Mesendoderm (in vitro differentiated cells): ENCODE measurements at regions not wholly inside any gene's neighbourhood (a gene's known extent, or its start where the extent isn't known, plus 50 kb on each side); places are given as distances from the start of the nearest gene placed in this dataset.

Source experiments
- DNase-seq: peaks from one replicate; pipeline ENCODE4 v3.0.0; 2013
- H2AK5ac ChIP-seq: 2 replicates; pipeline ENCODE4 v1.6.1; 2013; ENCODE audit warnings: low read length, inconsistent platforms
- H2BK120ac ChIP-seq: 2 replicates; pipeline ENCODE4 v1.6.1; 2013; ENCODE audit warnings: low read depth, mild to moderate bottlenecking, low read length, moderate library complexity, mixed read lengths
- H2BK15ac ChIP-seq: replicated peaks from 2 replicates; pipeline ENCODE4 v1.6.1; 2013; ENCODE audit warnings: low read depth, mild to moderate bottlenecking, moderate library complexity
- H2BK5ac ChIP-seq: 2 replicates; pipeline ENCODE4 v1.6.1; 2013; ENCODE audit warnings: low read length, inconsistent platforms
- H3K18ac ChIP-seq: 2 replicates; pipeline ENCODE4 v1.6.1; 2013; ENCODE audit warnings: mild to moderate bottlenecking, low read length, mixed read lengths
- H3K23ac ChIP-seq: one replicate; pipeline ENCODE4 v1.6.1; 2013; ENCODE audit warnings: low read length
- H3K27ac ChIP-seq: 2 replicates; pipeline ENCODE4 v1.5.1; 2013; ENCODE audit warnings: low read depth, mild to moderate bottlenecking, inconsistent platforms, low read length, moderate library complexity
- H3K27me3 ChIP-seq: 2 replicates; pipeline ENCODE4 v1.6.1; 2013; ENCODE audit warnings: low read length, control low read depth, mild to moderate bottlenecking, inconsistent platforms; ENCODE audit not compliant: insufficient read depth, poor library complexity
- H3K36me3 ChIP-seq: 2 replicates; pipeline ENCODE4 v1.6.1; 2013; ENCODE audit warnings: low read length, inconsistent platforms; ENCODE audit not compliant: control insufficient read depth, insufficient read depth
- H3K4ac ChIP-seq: one replicate; pipeline ENCODE4 v1.6.1; 2013; ENCODE audit warnings: low read depth, mild to moderate bottlenecking, low read length, moderate library complexity
- H3K4me1 ChIP-seq: 2 replicates; pipeline ENCODE4 v1.6.1; 2013; ENCODE audit warnings: low read depth, low read length, inconsistent platforms; ENCODE audit not compliant: control insufficient read depth
- H3K4me2 ChIP-seq: 2 replicates; pipeline ENCODE4 v1.6.1; 2013; ENCODE audit warnings: low read length
- H3K4me3 ChIP-seq: 2 replicates; pipeline ENCODE4 v1.5.1; 2013; ENCODE audit warnings: mild to moderate bottlenecking, low read length
- H3K56ac ChIP-seq: one replicate; pipeline ENCODE4 v1.6.1; 2013; ENCODE audit warnings: low read length
- H3K79me1 ChIP-seq: 2 replicates; pipeline ENCODE4 v1.6.1; 2013; ENCODE audit warnings: low read length, inconsistent platforms
- H3K79me2 ChIP-seq: 2 replicates; pipeline ENCODE4 v1.6.1; 2013; ENCODE audit warnings: mild to moderate bottlenecking, low read length; ENCODE audit not compliant: control insufficient read depth, insufficient read depth
- H3K9ac ChIP-seq: 2 replicates; pipeline ENCODE4 v1.6.1; 2013; ENCODE audit warnings: low read length, inconsistent platforms
- H4K5ac ChIP-seq: one replicate; pipeline ENCODE4 v1.6.1; 2013; ENCODE audit warnings: low read length
- H4K8ac ChIP-seq: one replicate; pipeline ENCODE4 v1.6.1; 2013; ENCODE audit warnings: low read depth, mild to moderate bottlenecking, control low read depth, low read length, moderate library complexity
- WGBS: extraction: QIAGEN DNeasy Blood & Tissue Kit; methylation state at CpG from one replicate; pipeline ENCODE4 v1.1.7; 2013; ENCODE audit warnings: low lambda C conversion rate, missing lambda C conversion rate; ENCODE audit not compliant: insufficient coverage; ENCODE audit errors: extremely low coverage; 5-methylcytosine and 5-hydroxymethylcytosine counted together

DNA sequence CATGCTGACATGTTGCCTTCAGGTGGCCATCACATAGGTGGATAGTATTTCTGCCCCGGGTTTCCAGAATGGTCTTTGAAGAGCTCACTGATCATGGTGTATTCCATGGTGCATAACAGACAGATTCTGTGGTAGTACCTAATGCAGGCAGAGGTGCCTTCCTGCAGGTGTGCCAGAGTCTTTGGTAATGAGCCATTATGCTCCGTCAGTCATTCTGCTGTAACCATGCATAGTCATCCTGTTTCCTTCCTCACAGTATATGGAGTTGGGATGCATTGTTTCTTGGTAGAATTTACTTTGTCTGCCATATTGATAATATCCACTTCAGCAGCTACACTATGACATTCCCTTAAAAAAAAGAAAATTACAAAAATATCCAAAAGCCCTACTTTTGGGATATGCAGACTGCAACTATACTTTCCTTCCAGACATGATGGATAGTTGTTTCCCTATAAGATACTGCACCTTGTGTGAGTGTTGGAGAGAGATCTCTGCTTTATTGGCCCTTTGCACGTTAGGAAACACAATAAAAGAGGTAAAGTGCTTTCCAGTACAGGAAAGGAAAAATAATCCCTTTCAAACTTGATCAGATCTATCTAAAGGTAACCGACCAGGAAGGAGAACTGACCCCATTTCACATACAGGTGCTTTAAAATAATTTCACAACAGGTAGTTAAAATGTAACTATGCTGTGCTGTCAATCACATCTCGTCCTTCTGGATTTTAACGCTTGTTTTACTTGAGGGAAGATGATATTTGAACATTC is 537.5 kb upstream of the WWC1 start:
- Histone ChIP-seq H3K4me3 (no peak overlapping the region), H3K9ac (no peak overlapping the region), H3K4me2 (no peak overlapping the region), H3K27me3 (no peaks in the 10 kb centered on the region), H3K36me3 (no peaks in the 10 kb centered on the region), H2BK15ac (no peak overlapping the region), H3K4ac (no peak overlapping the region), H2BK5ac (no peak overlapping the region), H2BK120ac (no peak overlapping the region), H3K27ac (no peak overlapping the region), H3K18ac (no peak overlapping the region), H2AK5ac (no peak overlapping the region), H4K8ac (no peak overlapping the region), H4K5ac (no peak overlapping the region), H3K23ac (no peak overlapping the region), H3K4me1 (no peaks in the 10 kb centered on the region), H3K79me2 (no peaks in the 10 kb centered on the region), H3K56ac (no peak overlapping the region), H3K79me1 (no peaks in the 10 kb centered on the region)
- DNase-seq: no peak
- WGBS: no CpG with 5 or more reads among the region's 6 CpGs

- WGBS: no CpG with 5 or more reads among the region's 5 CpGs
- Histone ChIP-seq H3K23ac (no peak overlapping the region), H3K4ac (no peak overlapping the region), H3K4me2 (no peak overlapping the region), H2BK15ac (no peak overlapping the region), H3K18ac (no peak overlapping the region), H3K79me2 (no peaks in the 10 kb centered on the region), H3K56ac (no peak overlapping the region), H3K79me1 (no peaks in the 10 kb centered on the region), H2BK5ac (no peak overlapping the region), H3K9ac (no peak overlapping the region), H3K27me3 (no peaks in the 10 kb centered on the region), H2BK120ac (no peak overlapping the region), H3K4me1 (no peaks in the 10 kb centered on the region), H4K5ac (no peak overlapping the region), H4K8ac (no peak overlapping the region), H3K4me3 (no peak overlapping the region), H3K36me3 (no peaks in the 10 kb centered on the region), H3K27ac (no peak overlapping the region), H2AK5ac (no peak overlapping the region)
- peak; percentile 19 for DNase-seq
Measured at GRCh38 chr5:167754501-167755021, 536.9 kb upstream of the WWC1 start.

- no peaks in the 10 kb centered on the region for H3K27me3 ChIP-seq
- H3K4ac ChIP-seq: no peak overlapping the region
- H2BK5ac ChIP-seq: no peak overlapping the region
- no peak overlapping the region for H3K4me2 ChIP-seq
- no peak overlapping the region for H2BK120ac ChIP-seq
- H3K79me1 ChIP-seq: no peaks in the 10 kb centered on the region
- H3K9ac ChIP-seq: no peak overlapping the region
- H3K79me2 ChIP-seq: no peaks in the 10 kb centered on the region
- no peak overlapping the region for H3K27ac ChIP-seq
- H2AK5ac ChIP-seq: no peak overlapping the region
- H3K23ac ChIP-seq: no peak overlapping the region
- no peaks in the 10 kb centered on the region for H3K36me3 ChIP-seq
- no peaks in the 10 kb centered on the region for H3K4me1 ChIP-seq
- H2BK15ac ChIP-seq: no peak overlapping the region
- H3K18ac ChIP-seq: no peak overlapping the region
- no peak for DNase-seq
- no CpG with 5 or more reads among the region's 2 CpGs for WGBS
- H4K8ac ChIP-seq: no peak overlapping the region
- no peak overlapping the region for H4K5ac ChIP-seq
- no peak overlapping the region for H3K56ac ChIP-seq
- no peak overlapping the region for H3K4me3 ChIP-seq
Measured at GRCh38 chr5:167755420-167755819, 536.0 kb upstream of the WWC1 start.

GRCh38 chr5:167759057-167759821 is 532.2 kb upstream of the WWC1 start:
- Histone ChIP-seq H2BK15ac (no peak overlapping the region), H2BK5ac (no peak overlapping the region), H3K56ac (no peak overlapping the region), H3K9ac (no peak overlapping the region), H3K27me3 (no peaks in the 10 kb centered on the region), H3K4ac (no peak overlapping the region), H2AK5ac (no peak overlapping the region), H3K79me2 (no peaks in the 10 kb centered on the region), H3K18ac (no peak overlapping the region), H2BK120ac (no peak overlapping the region), H3K27ac (no peak overlapping the region), H3K4me1 (peaks cover 1% of the 10 kb centered on the region), H3K79me1 (no peaks in the 10 kb centered on the region), H4K5ac (no peak overlapping the region), H3K4me2 (no peak overlapping the region), H4K8ac (no peak overlapping the region), H3K23ac (no peak overlapping the region), H3K4me3 (no peak overlapping the region), H3K36me3 (no peaks in the 10 kb centered on the region)
- peak; percentile 56 for DNase-seq
- WGBS: no CpG with 5 or more reads among the region's 2 CpGs

DNA sequence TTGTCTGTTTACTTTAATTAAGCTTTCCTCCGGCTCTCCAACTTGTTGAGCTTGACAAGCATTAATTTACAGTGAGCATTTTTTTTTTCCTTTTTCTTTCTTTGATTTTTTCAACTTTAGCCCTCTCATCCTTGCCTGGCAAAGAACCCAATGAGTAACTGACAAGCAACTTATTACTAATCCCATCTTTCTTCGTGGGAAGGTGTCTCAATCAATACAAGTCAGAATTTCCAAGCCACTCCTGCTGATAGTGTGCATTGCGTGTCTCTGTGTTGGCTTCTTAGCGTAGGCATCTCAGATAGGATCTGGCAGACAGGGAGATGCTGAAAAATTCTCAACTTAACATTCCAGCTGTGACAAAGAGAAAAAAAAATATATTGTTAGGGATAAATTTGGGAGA is 527.7 kb upstream of the WWC1 start:
- Histone ChIP-seq H3K56ac (no peak overlapping the region), H3K18ac (no peak overlapping the region), H3K79me2 (no peaks in the 10 kb centered on the region), H2BK15ac (no peak overlapping the region), H3K4me2 (no peak overlapping the region), H3K79me1 (no peaks in the 10 kb centered on the region), H2BK5ac (no peak overlapping the region), H3K27me3 (no peaks in the 10 kb centered on the region), H3K23ac (no peak overlapping the region), H3K4me1 (peaks cover 10% of the 10 kb centered on the region), H3K27ac (no peak overlapping the region), H4K8ac (no peak overlapping the region), H3K4ac (no peak overlapping the region), H2AK5ac (no peak overlapping the region), H4K5ac (no peak overlapping the region), H2BK120ac (no peak overlapping the region), H3K36me3 (no peaks in the 10 kb centered on the region), H3K9ac (no peak overlapping the region), H3K4me3 (no peak overlapping the region)
- no peak for DNase-seq
- WGBS: no CpG with 5 or more reads among the region's 4 CpGs
